C1 segment of cervical spinal cord (tissue), 14 donors: ENCODE measurements at regions not wholly inside any gene's neighbourhood (a gene's known extent, or its start where the extent isn't known, plus 50 kb on each side); places are given as distances from the start of the nearest gene placed in this dataset.

Source experiments
- DNase-seq, 14 donors: peaks; one replicate each; lab custom pipeline; 2025; lab: John Stamatoyannopoulos, UW

DNA sequence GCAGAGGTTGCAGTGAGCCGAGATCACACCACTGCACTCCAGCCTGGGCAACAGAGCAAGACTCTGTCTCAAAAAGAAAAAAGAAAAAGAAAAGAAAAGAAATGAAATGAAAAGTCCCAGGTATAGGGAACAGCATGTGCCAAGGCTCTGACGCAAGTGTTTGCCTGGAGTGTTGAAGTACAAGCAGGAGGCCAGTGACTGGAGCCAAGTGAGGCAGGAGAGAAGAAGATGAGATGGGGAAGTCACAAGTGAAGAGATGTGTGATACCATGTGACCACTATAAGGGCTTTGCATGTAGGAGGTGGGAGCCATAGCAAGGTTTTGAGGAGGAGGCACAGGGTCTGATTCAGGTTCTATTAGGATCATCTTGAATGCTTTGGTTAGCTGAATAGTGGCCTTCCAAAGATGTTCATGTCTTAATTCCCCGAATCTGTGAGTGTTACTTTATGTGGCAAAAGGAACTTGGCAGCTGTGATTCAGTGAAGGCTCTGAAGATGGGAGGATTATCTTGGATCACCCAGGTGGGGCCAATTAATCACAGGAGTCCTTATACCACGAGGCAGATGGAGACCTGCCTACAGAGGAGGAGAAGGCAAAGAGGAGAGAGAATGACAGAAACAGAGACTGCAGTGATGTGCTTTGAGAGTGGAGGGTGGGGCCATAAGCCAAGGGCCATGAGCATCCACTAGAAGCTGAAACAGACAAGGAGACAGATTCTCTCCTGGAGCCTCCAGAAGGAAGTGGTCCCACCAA lies 91.1 kb upstream of the PTPN1 start:
- no peak for DNase-seq

DNA sequence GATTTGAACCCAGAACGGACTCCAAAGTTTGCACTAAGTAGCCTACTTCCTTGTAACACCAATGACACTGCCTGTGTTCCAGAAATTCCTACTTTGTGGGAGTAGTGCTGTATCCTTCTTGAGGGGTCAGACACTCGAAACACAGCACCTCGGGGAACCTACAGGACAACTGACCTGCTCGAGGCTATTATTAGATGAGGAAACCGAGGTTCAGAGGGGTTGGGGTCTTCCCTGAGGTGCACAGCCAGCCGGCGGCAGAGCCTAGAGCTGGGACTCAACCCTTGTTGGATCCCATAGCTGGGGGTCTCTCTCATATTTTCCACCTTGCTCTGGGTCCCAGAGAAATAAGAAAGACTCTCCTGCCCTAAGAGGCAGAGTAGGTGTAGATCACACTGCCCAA lies 89.8 kb upstream of the PTPN1 start:
- no peak for DNase-seq

GRCh38 chr20:50421356-50422340 lies 88.5 kb upstream of the PTPN1 start:
- DNase-seq, result no peak

DNA sequence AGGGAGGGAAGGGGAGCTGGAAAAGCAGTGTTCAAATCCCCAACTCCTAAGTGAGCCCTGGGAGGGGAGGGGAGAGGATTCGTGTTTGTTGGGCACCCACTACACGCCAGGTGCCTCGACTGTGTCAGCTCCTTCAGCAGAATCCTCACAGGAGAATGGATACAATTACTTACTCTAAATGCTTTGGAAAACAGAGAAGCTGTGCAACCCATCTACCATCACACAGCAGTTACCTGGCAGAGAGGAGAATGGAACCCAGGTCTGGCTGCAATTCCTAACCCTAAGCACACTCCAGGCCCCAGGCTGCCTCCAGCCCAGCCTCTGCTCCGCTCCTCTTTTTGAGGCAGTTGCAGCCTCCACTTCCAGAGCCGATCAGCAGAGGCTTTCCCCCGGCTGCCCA lies 86.4 kb upstream of the PTPN1 start:
- no peak for DNase-seq

DNA sequence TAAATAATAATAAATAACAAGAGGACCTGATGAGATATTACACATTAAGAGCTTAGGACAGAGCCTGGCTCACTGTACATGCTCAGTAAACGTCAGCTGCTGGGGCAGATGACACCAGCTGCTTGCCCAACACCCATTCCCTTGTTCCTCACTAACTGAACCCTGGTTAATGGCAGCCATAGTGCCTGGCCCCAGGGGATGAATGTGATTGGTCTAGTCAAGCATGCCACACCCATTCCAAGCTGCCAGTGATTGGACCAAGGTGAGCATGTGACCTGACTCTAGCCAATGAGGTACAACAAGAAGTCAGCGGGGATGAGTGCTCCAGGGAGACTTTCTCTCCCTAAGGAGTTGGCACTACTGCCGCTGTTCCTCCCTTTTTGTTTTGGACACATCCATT lies 85.1 kb upstream of the PTPN1 start:
- DNase-seq, result no peak

DNA sequence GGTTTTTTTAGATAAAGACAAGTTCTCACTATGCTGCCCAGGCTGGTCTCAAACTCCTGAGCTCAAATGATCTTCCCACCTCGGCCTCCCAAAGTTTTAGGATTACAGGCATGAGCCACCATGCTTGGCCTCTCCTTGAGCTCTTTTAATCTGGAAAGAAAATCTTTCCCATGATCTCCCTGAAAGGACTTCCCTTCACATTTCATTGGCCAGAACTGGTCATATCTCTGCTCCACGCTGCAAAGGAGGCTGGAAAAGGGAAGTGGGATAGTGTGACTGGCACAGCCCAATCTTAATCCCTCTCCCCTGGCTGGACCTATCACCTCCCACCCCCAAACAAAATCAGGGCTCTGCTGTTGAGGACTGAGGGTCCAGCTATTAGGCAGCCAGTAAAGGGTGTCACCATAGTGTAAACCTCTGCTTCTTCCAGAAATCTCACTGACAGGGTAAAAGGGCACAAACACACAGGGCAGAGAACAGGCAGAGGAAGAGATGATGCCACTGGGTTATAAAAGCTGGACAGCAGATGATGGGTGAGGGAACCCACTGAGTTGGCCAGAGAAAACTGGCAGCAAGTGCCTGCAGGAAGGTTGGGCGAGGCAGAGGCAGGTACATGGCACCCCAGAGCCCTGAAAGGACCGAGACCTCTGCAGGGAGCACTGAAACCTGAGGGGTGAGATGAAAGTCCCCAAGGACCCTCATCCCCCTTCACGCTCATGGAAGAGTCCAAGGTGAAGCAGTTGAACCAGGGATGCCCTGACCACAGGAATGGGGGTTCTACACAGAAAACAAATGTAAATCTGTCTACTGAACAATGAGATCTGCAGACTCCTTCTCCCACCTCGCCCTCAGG lies 83.1 kb upstream of the PTPN1 start:
- no peak for DNase-seq

DNA sequence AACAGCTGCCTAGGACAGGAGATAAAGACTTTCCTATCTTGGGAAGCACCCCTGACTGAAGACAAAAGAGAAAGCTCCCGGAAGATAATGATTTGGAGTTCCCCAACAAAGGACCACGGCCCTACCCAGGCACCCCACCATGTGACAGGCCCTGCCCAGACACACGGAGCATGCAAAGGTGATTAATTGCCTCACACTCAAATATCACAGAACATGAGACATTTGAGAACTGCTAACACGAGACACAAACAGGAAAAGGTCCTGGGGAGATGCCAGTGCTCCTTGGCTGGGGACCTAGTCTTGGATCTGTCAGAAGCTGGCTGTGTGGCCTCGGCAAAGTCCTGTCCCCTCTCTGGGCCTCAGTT lies 82.5 kb upstream of the PTPN1 start:
- no peak for DNase-seq

DNA sequence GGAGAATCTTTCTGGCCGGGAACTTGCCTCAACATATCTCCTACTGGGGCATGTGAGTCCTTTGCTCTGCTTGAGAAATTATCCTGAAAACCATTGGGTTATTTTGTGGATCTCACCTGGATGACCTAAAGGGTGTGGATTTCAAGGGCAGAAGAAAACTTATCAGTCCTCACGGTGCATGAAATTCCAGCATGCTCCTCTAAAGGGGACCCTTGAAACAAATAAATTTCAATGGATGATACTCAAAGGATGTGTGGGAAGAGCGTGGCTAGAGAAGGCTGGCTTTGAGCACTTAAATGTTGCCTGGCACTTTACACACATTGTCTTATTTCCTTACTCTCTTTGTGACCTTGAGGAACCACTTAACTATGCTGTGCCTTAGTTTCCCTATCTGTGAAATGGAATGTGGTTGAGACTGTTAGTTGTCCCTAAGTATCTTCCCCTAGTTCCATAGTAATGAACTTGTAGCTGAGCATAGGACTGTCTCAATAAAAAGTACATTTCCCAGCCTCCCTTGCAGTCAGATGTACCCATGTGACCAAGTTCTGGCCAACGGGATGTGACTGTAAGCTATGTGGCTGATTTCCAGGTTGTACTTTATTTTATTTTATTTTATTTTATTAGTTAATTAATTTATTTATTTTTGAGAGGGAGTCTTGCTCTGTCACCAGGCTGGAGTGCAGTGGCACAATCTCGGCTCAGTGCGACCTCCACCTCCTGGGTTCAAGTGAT lies 81.9 kb upstream of the PTPN1 start:
- DNase-seq, result no peak

DNA sequence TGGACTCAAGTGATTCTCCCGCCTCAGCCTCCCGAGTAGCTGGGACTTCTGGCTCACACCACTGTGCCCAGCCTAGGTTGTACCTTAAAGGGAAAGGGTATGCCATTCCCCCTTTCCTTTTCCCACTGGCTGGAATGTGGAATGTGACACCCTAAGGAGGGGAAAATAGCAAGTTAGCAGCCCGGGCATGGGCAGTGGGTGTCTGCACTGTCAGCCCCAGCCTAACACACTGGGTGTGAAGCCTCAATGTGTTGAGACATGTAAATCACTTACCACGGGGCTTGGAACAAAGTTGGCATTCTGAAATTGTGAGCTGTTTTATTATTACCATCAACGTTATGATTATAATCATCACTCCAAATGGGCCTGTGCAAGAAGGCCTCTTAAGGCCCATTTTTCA lies 80.8 kb upstream of the PTPN1 start:
- DNase-seq, result no peak

DNA sequence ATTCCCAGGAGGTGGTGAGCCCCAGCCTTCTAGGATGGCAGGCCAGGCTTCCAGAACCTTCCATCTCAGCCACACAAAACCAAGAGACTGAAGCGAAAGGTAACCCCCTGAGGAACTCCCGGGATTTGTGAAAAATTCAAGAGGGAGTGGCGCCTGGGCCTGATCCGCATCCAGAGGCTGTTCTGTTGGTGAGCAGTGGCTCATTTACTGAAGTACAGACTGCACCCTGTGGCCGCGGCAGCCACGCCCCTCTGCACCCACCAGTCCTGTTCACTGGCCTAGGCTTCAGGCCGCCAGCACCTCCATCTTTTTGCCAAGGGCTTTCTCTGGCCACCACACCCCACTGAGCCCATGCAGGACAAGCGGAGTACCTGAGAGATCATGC lies 79.1 kb upstream of the PTPN1 start:
- no peak for DNase-seq

DNA sequence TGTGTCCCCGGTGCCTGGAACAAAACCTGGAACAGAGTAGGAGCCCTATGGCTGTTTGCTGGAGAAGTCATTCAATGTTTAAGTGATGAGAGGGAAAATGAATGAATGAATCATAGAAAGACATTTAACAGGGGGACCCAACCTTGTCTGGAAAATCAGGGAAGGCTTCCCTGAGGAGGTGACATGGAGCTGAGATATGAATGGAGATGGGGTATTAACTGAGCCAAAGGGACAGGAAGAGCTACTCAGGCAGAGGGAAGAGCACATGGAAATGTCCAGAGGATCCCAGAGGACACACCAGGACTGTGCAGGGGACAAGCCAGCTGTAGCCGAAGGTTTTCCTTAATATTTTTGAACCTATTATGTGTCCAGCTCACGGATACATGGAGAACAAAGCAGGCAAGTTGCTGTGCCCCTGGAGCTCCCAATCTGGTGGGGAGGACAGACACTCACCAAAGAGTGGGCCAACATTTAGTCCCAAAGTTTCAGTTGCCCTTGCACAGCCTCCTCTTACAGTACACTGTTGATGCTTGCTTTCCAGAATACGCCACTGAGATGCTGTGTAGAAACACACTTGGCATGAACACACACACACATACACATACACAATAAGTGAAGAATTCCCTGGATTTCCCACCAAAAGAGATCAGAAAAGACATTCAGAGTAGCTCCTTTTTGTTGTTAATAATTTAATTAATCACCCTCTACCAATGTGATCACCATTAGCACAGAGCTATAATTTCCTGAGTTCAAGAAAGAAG lies 77.0 kb upstream of the PTPN1 start:
- DNase-seq, result no peak

DNA sequence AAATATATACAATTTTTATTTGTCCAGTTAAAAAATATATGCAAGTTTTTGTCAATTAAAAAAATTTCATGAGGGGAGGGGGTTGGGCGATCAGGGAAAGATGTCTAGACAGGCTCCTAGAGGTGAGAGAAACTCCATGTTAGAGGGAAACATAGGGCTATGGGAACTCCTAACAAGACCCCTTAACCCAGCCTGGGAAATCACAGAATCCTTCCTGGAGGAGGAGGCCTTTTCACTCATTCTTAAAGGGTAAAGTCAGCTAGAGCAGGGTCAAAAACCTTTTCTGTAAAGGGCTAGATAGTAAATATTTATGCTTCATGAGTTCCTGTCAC lies 75.9 kb upstream of the PTPN1 start:
- no peak for DNase-seq

DNA sequence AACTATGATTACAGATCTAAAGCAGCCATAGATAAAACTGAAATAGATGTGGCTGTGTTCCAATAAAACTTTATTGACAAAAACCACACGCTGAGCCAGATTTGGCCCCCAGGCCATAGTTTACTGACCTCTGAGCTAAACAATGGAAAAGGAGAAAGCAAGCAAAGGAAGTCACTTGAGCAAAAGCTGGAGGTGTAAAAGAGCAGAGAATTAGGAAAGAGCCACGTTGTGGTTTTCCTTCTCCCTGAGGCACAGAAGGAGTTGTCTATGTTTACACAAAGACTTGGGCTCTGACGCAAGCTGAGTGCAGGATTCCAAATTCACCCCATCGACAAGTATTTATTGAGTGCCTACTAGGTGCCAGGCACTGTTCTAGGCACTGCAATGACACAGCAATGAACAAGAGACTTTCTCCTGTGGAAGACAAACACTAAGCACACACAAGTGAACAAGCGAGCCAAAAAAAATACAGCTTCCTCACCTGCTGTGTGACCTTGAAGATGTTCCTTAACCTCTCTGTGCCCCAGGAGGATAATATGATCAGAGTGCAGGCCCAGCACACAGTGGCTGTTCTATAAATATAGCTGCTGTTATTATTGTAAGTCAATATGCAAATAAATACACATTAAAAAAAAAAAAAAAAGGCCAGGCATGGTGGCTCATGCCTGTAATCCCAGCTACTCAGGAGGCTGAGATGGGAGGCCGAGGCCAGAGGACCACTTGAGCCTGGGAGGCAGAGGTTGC lies 75.4 kb upstream of the PTPN1 start:
- no peak for DNase-seq

GRCh38 chr20:50435397-50436051 lies 74.7 kb upstream of the PTPN1 start:
- no peak for DNase-seq

- no peak for DNase-seq
Observed at GRCh38 chr20:50436052-50436656, 74.0 kb upstream of the PTPN1 start.

GRCh38 chr20:50436696-50437095 lies 73.5 kb upstream of the PTPN1 start:
- no peak for DNase-seq

- no peak for DNase-seq
Observed at GRCh38 chr20:50438986-50439407, 71.2 kb upstream of the PTPN1 start.

GRCh38 chr20:50439539-50440453 lies 70.4 kb upstream of the PTPN1 start:
- no peak for DNase-seq
